DOHH2 (cell line): ENCODE measurements at regions not wholly inside any gene's neighbourhood (a gene's known extent, or its start where the extent isn't known, plus 50 kb on each side); places are given as distances from the start of the nearest gene placed in this dataset.

ENCODE experiments used
- EZH2phosphoT487 ChIP-seq: fragments of 200-600 bp; sonication (generic); IDR thresholded peaks from 2 replicates; pipeline ENCODE4 v1.6.1; 2017; ENCODE audit warnings: borderline replicate concordance, mild to moderate bottlenecking, antibody characterized with exemption, low read length, moderate library complexity, mixed read lengths
- TF ChIP-seq, protein P1 (sequence below): fragments of 200-600 bp; sonication (generic); IDR thresholded peaks from one replicate; pipeline ENCODE4 v1.5.1; 2014; ENCODE audit warnings: antibody characterized with exemption, mild to moderate bottlenecking, low read depth, low read length; ENCODE audit not compliant: poor library complexity, severe bottlenecking

DNA sequence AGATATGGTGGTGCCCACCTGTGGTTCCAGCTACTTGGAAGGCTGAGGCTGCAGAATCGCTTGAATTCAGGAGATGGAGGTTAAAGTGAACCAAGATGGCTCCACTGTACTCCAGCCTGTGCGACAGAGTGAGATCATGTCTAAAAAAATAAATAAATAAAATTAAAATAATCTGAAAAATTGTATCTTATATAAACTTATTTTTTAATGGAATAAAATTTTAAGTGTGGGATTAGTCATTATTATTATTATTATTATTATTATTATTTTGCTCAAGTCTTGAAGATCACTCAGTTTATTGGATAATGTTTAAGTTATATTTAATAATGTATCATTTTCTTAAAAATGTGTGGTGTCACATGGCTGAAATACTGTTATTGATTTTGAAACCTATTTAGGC lies 688.0 kb upstream of the COX7C start:
- TF ChIP-seq, protein P1, sequence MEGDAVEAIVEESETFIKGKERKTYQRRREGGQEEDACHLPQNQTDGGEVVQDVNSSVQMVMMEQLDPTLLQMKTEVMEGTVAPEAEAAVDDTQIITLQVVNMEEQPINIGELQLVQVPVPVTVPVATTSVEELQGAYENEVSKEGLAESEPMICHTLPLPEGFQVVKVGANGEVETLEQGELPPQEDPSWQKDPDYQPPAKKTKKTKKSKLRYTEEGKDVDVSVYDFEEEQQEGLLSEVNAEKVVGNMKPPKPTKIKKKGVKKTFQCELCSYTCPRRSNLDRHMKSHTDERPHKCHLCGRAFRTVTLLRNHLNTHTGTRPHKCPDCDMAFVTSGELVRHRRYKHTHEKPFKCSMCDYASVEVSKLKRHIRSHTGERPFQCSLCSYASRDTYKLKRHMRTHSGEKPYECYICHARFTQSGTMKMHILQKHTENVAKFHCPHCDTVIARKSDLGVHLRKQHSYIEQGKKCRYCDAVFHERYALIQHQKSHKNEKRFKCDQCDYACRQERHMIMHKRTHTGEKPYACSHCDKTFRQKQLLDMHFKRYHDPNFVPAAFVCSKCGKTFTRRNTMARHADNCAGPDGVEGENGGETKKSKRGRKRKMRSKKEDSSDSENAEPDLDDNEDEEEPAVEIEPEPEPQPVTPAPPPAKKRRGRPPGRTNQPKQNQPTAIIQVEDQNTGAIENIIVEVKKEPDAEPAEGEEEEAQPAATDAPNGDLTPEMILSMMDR: no peak
- TF ChIP-seq EZH2phosphoT487: no peak
